Endothelial cell of umbilical vein (primary cell): ENCODE measurements at regions not wholly inside any gene's neighbourhood (a gene's known extent, or its start where the extent isn't known, plus 50 kb on each side); places are given as distances from the start of the nearest gene placed in this dataset.

Experiments
- BruUV-seq: library from RNA; stranded (reverse); fragments of 400-500 nt; replicated peaks from 2 replicates; lab custom pipeline; 2021; lab: Mats Ljungman, UMichigan
- CTCF ChIA-PET: fragments of 300-600, 350-600 bp; sonication (Branson Sonifier 250); formaldehyde crosslinking; loops from one replicate; lab custom pipeline; 2021; ENCODE audit warnings: antibody characterized with exemption, inconsistent platforms; lab: Charles Lee
- POLR2A ChIA-PET: fragments of 300-600, 350-600 bp; sonication (Branson Sonifier 250); formaldehyde crosslinking; loops from one replicate; lab custom pipeline; 2021; ENCODE audit warnings: antibody characterized with exemption, inconsistent platforms; lab: Charles Lee
- DNase-seq: peaks from one replicate; pipeline ENCODE4 v3.0.0-alpha.2; 2011; ENCODE audit warnings: low read depth, low spot score
- FAIRE-seq: peaks from 2 replicates; lab custom pipeline; 2011; peaks lifted over from hg19 to GRCh38; lab: Jason Lieb, UNC
- H2AFZ ChIP-seq: 2 replicates; pipeline ENCODE4 v1.6.0; 2012; ENCODE audit warnings: low read depth, low read length, control low read depth, inconsistent platforms
- H3K27ac ChIP-seq: 2 replicates; pipeline ENCODE4 v1.5.1; 2011; ENCODE audit warnings: low read depth, mild to moderate bottlenecking, control low read depth, low read length, moderate library complexity; ENCODE audit not compliant: insufficient read depth
- H3K27me3 ChIP-seq, 2 experiments: 2 replicates each; pipeline versions ENCODE4 v1.6.0 to v1.6.1; 2011; ENCODE audit warnings: low read length in 2 of 2, mixed read lengths in 1 of 2; ENCODE audit not compliant: control insufficient read depth in 2 of 2, insufficient read depth in 2 of 2
- H3K36me3 ChIP-seq, 2 experiments: 2 replicates in 1 of 2; 3 replicates in 1 of 2; pipeline ENCODE4 v1.5.1; 2011; ENCODE audit warnings: low read length in 2 of 2, mild to moderate bottlenecking in 1 of 2, moderate library complexity in 1 of 2; ENCODE audit not compliant: control insufficient read depth in 2 of 2, insufficient read depth in 2 of 2; ENCODE audit errors: extremely low read depth in 1 of 2
- H3K4me1 ChIP-seq: 3 replicates; pipeline ENCODE4 v1.5.1; 2011; ENCODE audit warnings: mild to moderate bottlenecking, low read length; ENCODE audit not compliant: control insufficient read depth, insufficient read depth; ENCODE audit errors: extremely low read depth
- H3K4me2 ChIP-seq: 2 replicates; pipeline ENCODE4 v1.6.1; 2011; ENCODE audit warnings: low read length, control low read depth, mixed read lengths; ENCODE audit not compliant: insufficient read depth
- H3K4me3 ChIP-seq, 3 experiments: fragments of 200-600 bp in 1 of 3; sonication (generic), shearing (Covaris generic) in 1 of 3; replicated peaks in 1 of 3; 2 replicates each; pipeline ENCODE4 v1.5.1; 2011 to 2016; ENCODE audit warnings: control low read depth in 3 of 3, low read length in 3 of 3, mild to moderate bottlenecking in 2 of 3, inconsistent platforms in 1 of 3, low read depth in 1 of 3, moderate library complexity in 1 of 3; ENCODE audit not compliant: insufficient read depth in 1 of 3
- H3K79me2 ChIP-seq: 2 replicates; pipeline ENCODE4 v1.6.0; 2012; ENCODE audit warnings: low read length, inconsistent platforms; ENCODE audit not compliant: control insufficient read depth, insufficient read depth
- H3K9ac ChIP-seq: replicated peaks from 2 replicates; pipeline ENCODE3; 2011; ENCODE audit warnings: low read length, control low read depth; ENCODE audit not compliant: insufficient read depth; ENCODE audit errors: extremely low read depth
- H3K9me1 ChIP-seq: replicated peaks from 3 replicates; pipeline ENCODE4 v1.6.0; 2011; ENCODE audit warnings: mild to moderate bottlenecking, low read length; ENCODE audit not compliant: control insufficient read depth, insufficient read depth; ENCODE audit errors: extremely low read depth
- H3K9me3 ChIP-seq: replicated peaks from 2 replicates; pipeline ENCODE4 v1.5.1; 2012; ENCODE audit warnings: low read length, inconsistent platforms; ENCODE audit not compliant: control insufficient read depth, insufficient read depth
- H4K20me1 ChIP-seq: replicated peaks from 2 replicates; pipeline ENCODE3; 2011; ENCODE audit warnings: mild to moderate bottlenecking, low read length; ENCODE audit not compliant: control insufficient read depth, insufficient read depth; ENCODE audit errors: extremely low read depth
- EZH2 ChIP-seq: IDR thresholded peaks from 2 replicates; pipeline ENCODE4 v1.6.1; 2012; ENCODE audit warnings: borderline replicate concordance, low read depth, mild to moderate bottlenecking, moderate library complexity, low read length, inconsistent platforms; ENCODE audit not compliant: severe bottlenecking
- FOS ChIP-seq: IDR thresholded peaks from 2 replicates; pipeline ENCODE4 v1.6.1; 2011; ENCODE audit warnings: mild to moderate bottlenecking, low read length, moderate library complexity, borderline replicate concordance; ENCODE audit not compliant: insufficient read depth
- GATA2 ChIP-seq: IDR thresholded peaks from 2 replicates; pipeline ENCODE4 v1.7.0; 2011; ENCODE audit warnings: low read depth, mild to moderate bottlenecking, moderate library complexity, mixed read lengths, low read length; ENCODE audit not compliant: insufficient read length, insufficient read depth
- JUN ChIP-seq: IDR thresholded peaks from 2 replicates; pipeline ENCODE4 v1.6.1; 2011; ENCODE audit warnings: borderline replicate concordance, low read depth; ENCODE audit not compliant: insufficient read length, insufficient read depth
- MYC ChIP-seq: IDR thresholded peaks from one replicate; pipeline ENCODE4 v1.6.1; 2011; ENCODE audit warnings: mild to moderate bottlenecking, low read depth, low read length
- POLR2A ChIP-seq: IDR thresholded peaks from 2 replicates; pipeline ENCODE4 v1.6.1; 2012; ENCODE audit warnings: low read depth, mild to moderate bottlenecking, control low read depth, low read length
- POLR2AphosphoS5 ChIP-seq: IDR thresholded peaks from 2 replicates; pipeline ENCODE4 v1.6.1; 2012; ENCODE audit warnings: low read depth, mild to moderate bottlenecking, control low read depth, low read length, moderate library complexity; ENCODE audit not compliant: insufficient read depth
- dilution Hi-C: fragments of 300-500 bp; cut with MboI; formaldehyde crosslinking; loops from one replicate; pipeline ENCODE4 v1.15.0; 2019; ENCODE audit warnings: low sequenced_read_pairs; ENCODE audit not compliant: extremely low pct_ligation_motif_present
- intact Hi-C: fragments of 100-400 bp; cut with micrococcal nuclease; formaldehyde crosslinking; loops from one replicate; pipeline ENCODE4 v1.10.0; 2022
- TF ChIP-seq, protein P1 (sequence below): IDR thresholded peaks from 2 replicates; pipeline ENCODE4 v1.6.1; 2011; ENCODE audit not compliant: insufficient read depth, insufficient read length
- TF ChIP-seq, protein P2 (sequence below), 2 donors: IDR thresholded peaks; 1 replicate in 1 of 2; 2 replicates in 1 of 2; pipeline ENCODE4 v1.5.1; 2011; ENCODE audit warnings: low read length in 2 of 2, mild to moderate bottlenecking in 2 of 2, moderate library complexity in 2 of 2, control low read depth in 1 of 2, inconsistent platforms in 1 of 2, low read depth in 1 of 2; ENCODE audit not compliant: insufficient read depth in 1 of 2; ENCODE audit errors: extremely low read depth in 1 of 2

DNA sequence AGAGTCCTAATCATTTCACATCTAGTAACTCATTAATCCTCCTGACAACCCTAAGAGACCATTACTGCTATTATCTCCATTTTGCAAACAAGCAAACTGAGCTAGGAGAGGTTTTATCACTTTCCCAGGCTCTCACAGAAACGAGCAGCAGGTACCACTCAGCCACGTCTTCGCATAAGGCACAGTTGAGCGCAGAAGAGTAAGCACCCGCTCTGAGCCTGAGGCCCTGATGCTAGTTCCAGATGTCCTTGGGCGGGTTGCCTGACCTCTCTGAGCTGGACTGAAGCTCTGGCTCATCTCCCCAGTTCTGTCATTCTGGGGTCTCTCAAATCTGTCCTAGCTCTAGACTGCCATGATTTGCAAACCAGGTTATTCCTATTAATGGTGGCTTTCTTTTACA, 72.6 kb upstream of the FRMD4A start:
- ChIA-PET CTCF (no interaction called here), POLR2A (no interaction called here)
- BruUV-seq: no TSS peak
- Histone ChIP-seq H3K36me3 (no peaks in the 10 kb centered on the region), H3K79me2 (no peaks in the 10 kb centered on the region), H3K4me2 (no peak overlapping the region), H3K9me1 (no peaks in the 10 kb centered on the region), H2AFZ (no peak overlapping the region), H3K27me3 (peaks cover 16 to 25% of the 10 kb centered on the region in 2 experiments), H3K9ac (no peak overlapping the region), H3K4me3 (no peak overlapping the region), H3K27ac (no peak overlapping the region), H3K9me3 (no peaks in the 10 kb centered on the region), H4K20me1 (no peaks in the 10 kb centered on the region), H3K4me1 (no peaks in the 10 kb centered on the region)
- FAIRE-seq (no peak), DNase-seq (no peak)
- dilution Hi-C loops: no loop called here
- TF ChIP-seq, protein P1, sequence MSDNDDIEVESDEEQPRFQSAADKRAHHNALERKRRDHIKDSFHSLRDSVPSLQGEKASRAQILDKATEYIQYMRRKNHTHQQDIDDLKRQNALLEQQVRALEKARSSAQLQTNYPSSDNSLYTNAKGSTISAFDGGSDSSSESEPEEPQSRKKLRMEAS: no peak
- TF ChIP-seq, protein P2, sequence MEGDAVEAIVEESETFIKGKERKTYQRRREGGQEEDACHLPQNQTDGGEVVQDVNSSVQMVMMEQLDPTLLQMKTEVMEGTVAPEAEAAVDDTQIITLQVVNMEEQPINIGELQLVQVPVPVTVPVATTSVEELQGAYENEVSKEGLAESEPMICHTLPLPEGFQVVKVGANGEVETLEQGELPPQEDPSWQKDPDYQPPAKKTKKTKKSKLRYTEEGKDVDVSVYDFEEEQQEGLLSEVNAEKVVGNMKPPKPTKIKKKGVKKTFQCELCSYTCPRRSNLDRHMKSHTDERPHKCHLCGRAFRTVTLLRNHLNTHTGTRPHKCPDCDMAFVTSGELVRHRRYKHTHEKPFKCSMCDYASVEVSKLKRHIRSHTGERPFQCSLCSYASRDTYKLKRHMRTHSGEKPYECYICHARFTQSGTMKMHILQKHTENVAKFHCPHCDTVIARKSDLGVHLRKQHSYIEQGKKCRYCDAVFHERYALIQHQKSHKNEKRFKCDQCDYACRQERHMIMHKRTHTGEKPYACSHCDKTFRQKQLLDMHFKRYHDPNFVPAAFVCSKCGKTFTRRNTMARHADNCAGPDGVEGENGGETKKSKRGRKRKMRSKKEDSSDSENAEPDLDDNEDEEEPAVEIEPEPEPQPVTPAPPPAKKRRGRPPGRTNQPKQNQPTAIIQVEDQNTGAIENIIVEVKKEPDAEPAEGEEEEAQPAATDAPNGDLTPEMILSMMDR (IDR thresholded peaks at IDR 0.05; ENCODE audit: extremely low read depth in 1 of 2, insufficient read depth in 1 of 2, low read depth in 1 of 2, low read length in 2 of 2): no peak
- intact Hi-C loops: no loop called here

DNA sequence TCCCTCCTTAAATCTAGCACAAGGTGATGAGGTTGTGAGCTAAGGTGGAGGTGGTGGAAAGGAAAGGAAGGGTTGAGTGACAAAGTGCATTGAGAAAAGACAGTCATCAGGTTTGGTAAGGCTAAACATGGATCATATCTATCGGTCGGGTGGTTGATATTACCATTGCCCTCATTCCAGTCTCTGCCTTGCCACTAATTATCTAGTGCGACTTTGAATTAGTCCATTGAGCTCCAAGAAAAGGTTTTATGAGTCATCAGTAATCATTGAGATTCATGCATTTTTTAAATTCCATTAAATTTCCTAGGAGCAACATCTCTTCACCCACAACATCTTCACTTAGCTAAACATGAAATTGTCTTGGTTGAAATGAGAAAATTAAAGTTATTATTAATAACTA, 68.9 kb upstream of the FRMD4A start:
- Histone ChIP-seq H3K27me3 (peaks cover 7 to 9% of the 10 kb centered on the region in 2 experiments), H3K9me1 (no peaks in the 10 kb centered on the region), H3K27ac (no peak overlapping the region), H4K20me1 (no peaks in the 10 kb centered on the region), H3K4me2 (no peak overlapping the region), H3K4me1 (no peaks in the 10 kb centered on the region), H3K9ac (no peak overlapping the region), H3K4me3 (no peak overlapping the region), H3K79me2 (no peaks in the 10 kb centered on the region), H3K9me3 (no peaks in the 10 kb centered on the region), H2AFZ (no peak overlapping the region), H3K36me3 (no peaks in the 10 kb centered on the region)
- ChIA-PET CTCF (interaction anchor here (0.8 kb wide), 1 partner anchor 15 kb away, joined by 4 read pairs; no protein-coding TSS in a partner anchor), POLR2A (no interaction called here)
- DNase-seq (no peak), FAIRE-seq (no peak)
- intact Hi-C loops (no loop called here), dilution Hi-C loops (no loop called here)
- TF ChIP-seq MYC (no peak), POLR2A (no peak), EZH2 (no peak), FOS (no peak), GATA2 (no peak), JUN (no peak), POLR2AphosphoS5 (no peak)
- TF ChIP-seq, protein P1: no peak
- TF ChIP-seq, protein P2 (IDR thresholded peaks at IDR 0.05; ENCODE audit: extremely low read depth in 1 of 2, insufficient read depth in 1 of 2, low read depth in 1 of 2, low read length in 2 of 2): no peak
- no TSS peak for BruUV-seq
